ENCODE measurements at regions not wholly inside any gene's neighbourhood (a gene's known extent, or its start where the extent isn't known, plus 50 kb on each side); places are given as distances from the start of the nearest gene placed in this dataset.
A peak's percentile ranks its signal among the peaks of the same experiment; 100 is the strongest.

- Histone ChIP-seq H3K9me3 (no peaks in the 10 kb centered on the region), H3K36me3 (no peaks in the 10 kb centered on the region), H3K4me1 (no peaks in the 10 kb centered on the region), H3K4me3 (no peak overlapping the region), H3K27me3 (peaks cover 0 to 8% (median 0%) of the 10 kb centered on the region in 4 donors), H3K27ac (replicated peaks in 1 of 4) (no peak overlapping the region)
- intact Hi-C loops (cut with DNase I) = no loop called here
- TF ChIP-seq POLR2A (IDR thresholded peaks at IDR 0.05; ENCODE audit: low read depth) = no peak
- TF ChIP-seq CTCF (IDR thresholded peaks at IDR 0.05) = no peak
- 73% methylated on average over 14 of the region's 14 CpGs for WGBS
- no peak for DNase-seq (ENCODE audit: extremely low spot score)
Observed at GRCh38 chr5:133744051-133744959, 132.0 kb upstream of the FSTL4 start.

- 74% methylated on average over 12 of the region's 12 CpGs for WGBS
- Histone ChIP-seq H3K27me3 (peaks cover 0 to 8% (median 0%) of the 10 kb centered on the region in 4 donors), H3K4me1 (no peaks in the 10 kb centered on the region), H3K27ac (replicated peaks in 1 of 4) (no peak overlapping the region), H3K36me3 (no peaks in the 10 kb centered on the region), H3K9me3 (no peaks in the 10 kb centered on the region), H3K4me3 (no peak overlapping the region)
- intact Hi-C loops (cut with DNase I) = no loop called here
- TF ChIP-seq POLR2AphosphoS5 (IDR thresholded peaks at IDR 0.05) = no peak
- TF ChIP-seq CTCF (IDR thresholded peaks at IDR 0.05) = no peak
- no peak for TF ChIP-seq POLR2A (IDR thresholded peaks at IDR 0.05; ENCODE audit: low read depth)
- no peak for TF ChIP-seq EP300 (IDR thresholded peaks at IDR 0.05)
- peak; percentile 74 for DNase-seq (ENCODE audit: extremely low spot score)
Observed at GRCh38 chr5:133742431-133742988, 130.2 kb upstream of the FSTL4 start.

GRCh38 chr5:133741818-133742355 is 129.5 kb upstream of the FSTL4 start:
- 83% methylated on average over 1 of the region's 4 CpGs for WGBS
- TF ChIP-seq CTCF (IDR thresholded peaks at IDR 0.05) (no peak), POLR2AphosphoS5 (IDR thresholded peaks at IDR 0.05) (no peak), EP300 (IDR thresholded peaks at IDR 0.05) (no peak), POLR2A (IDR thresholded peaks at IDR 0.05; ENCODE audit: low read depth) (no peak)
- Histone ChIP-seq H3K9me3 (no peaks in the 10 kb centered on the region), H3K27me3 (peaks cover 0 to 8% (median 0%) of the 10 kb centered on the region in 4 donors), H3K27ac (replicated peaks in 1 of 4) (no peak overlapping the region), H3K4me3 (no peak overlapping the region), H3K36me3 (no peaks in the 10 kb centered on the region), H3K4me1 (no peaks in the 10 kb centered on the region)
- DNase-seq (ENCODE audit: extremely low spot score) = peak; percentile 74
- intact Hi-C loops (cut with DNase I) = no loop called here

- Histone ChIP-seq H3K27me3 (peaks cover 0 to 8% (median 0%) of the 10 kb centered on the region in 4 donors), H3K9me3 (no peaks in the 10 kb centered on the region), H3K36me3 (no peaks in the 10 kb centered on the region), H3K4me1 (no peaks in the 10 kb centered on the region), H3K4me3 (no peak overlapping the region), H3K27ac (replicated peaks in 1 of 4) (no peak overlapping the region)
- DNase-seq (ENCODE audit: extremely low spot score) = peak; percentile 87
- 97% methylated on average over 4 of the region's 4 CpGs for WGBS
- TF ChIP-seq EP300 (IDR thresholded peaks at IDR 0.05) = no peak
- no peak for TF ChIP-seq POLR2A (IDR thresholded peaks at IDR 0.05; ENCODE audit: low read depth)
- no peak for TF ChIP-seq POLR2AphosphoS5 (IDR thresholded peaks at IDR 0.05)
- no peak for TF ChIP-seq CTCF (IDR thresholded peaks at IDR 0.05)
- intact Hi-C loops (cut with DNase I) = no loop called here
Observed at GRCh38 chr5:133741396-133741795, 129.1 kb upstream of the FSTL4 start.
